Lung (tissue), 11 donors: ENCODE measurements at regions not wholly inside any gene's neighbourhood (a gene's known extent, or its start where the extent isn't known, plus 50 kb on each side); places are given as distances from the start of the nearest gene placed in this dataset.
A peak's percentile ranks its signal among the peaks of the same experiment; 100 is the strongest.

ENCODE experiments used
- ATAC-seq: fragments of 200-7000 bp; cut with Tn5 transposase; one replicate; pipeline ENCODE4 v1.9.1; 2020; ENCODE audit warnings: moderate number of reproducible peaks; ENCODE audit not compliant: insufficient read depth, low FRiP score
- DNase-seq, 3 donors: peaks; one replicate each; pipeline ENCODE4 v3.0.0-alpha.2; 2013 to 2017
- H3K27ac ChIP-seq, 2 donors: one replicate each; pipeline ENCODE4 v1.5.1; 2013; ENCODE audit warnings: mild to moderate bottlenecking in 2 of 2, moderate library complexity in 2 of 2, control low read depth in 1 of 2, inconsistent platforms in 1 of 2, low read depth in 1 of 2, low read length in 1 of 2
- H3K27me3 ChIP-seq, 3 donors: one replicate each; pipeline ENCODE4 v1.5.1; 2013; ENCODE audit warnings: low read length in 2 of 3; ENCODE audit not compliant: control insufficient read depth in 3 of 3, insufficient read depth in 3 of 3
- H3K36me3 ChIP-seq, 4 donors: one replicate each; pipeline ENCODE4 v1.5.1; 2013; ENCODE audit warnings: low read length in 4 of 4, mild to moderate bottlenecking in 1 of 4, moderate library complexity in 1 of 4; ENCODE audit not compliant: control insufficient read depth in 4 of 4, insufficient read depth in 4 of 4
- H3K4me1 ChIP-seq, 5 donors: one replicate each; pipeline ENCODE4 v1.5.1; 2013; ENCODE audit warnings: low read length in 5 of 5, mild to moderate bottlenecking in 2 of 5, moderate library complexity in 1 of 5; ENCODE audit not compliant: control insufficient read depth in 5 of 5, insufficient read depth in 5 of 5
- H3K4me3 ChIP-seq: one replicate; pipeline ENCODE4 v1.5.1; 2013; ENCODE audit warnings: mild to moderate bottlenecking, control low read depth, moderate library complexity
- H3K9ac ChIP-seq, 2 donors: one replicate each; pipeline ENCODE4 v1.5.1; 2013; ENCODE audit warnings: low read length in 2 of 2, control low read depth in 1 of 2; ENCODE audit not compliant: insufficient read depth in 1 of 2
- H3K9me3 ChIP-seq, 4 donors: one replicate each; pipeline ENCODE4 v1.5.1; 2013; ENCODE audit warnings: low read length in 3 of 4, mild to moderate bottlenecking in 1 of 4, moderate library complexity in 1 of 4; ENCODE audit not compliant: control insufficient read depth in 4 of 4, insufficient read depth in 3 of 4
- WGBS, 2 donors: extraction: QIAGEN DNeasy Blood & Tissue Kit; methylation state at CpG; one replicate each; pipeline ENCODE4 v1.1.7; 2013; 5-methylcytosine and 5-hydroxymethylcytosine counted together
- TF ChIP-seq, protein P1 (sequence below): IDR thresholded peaks from 2 replicates; pipeline ENCODE4 v1.5.1; 2012; ENCODE audit warnings: mild to moderate bottlenecking; ENCODE audit errors: control extremely low read depth, extremely low read depth
- donor health status: control.
- donor health status: control.
- donor health status: Bipolar disorder and iron deficiency.
- donor health status: healthy.
- donor health status: DM: yes; HTN: yes; CAD: no.

DNA sequence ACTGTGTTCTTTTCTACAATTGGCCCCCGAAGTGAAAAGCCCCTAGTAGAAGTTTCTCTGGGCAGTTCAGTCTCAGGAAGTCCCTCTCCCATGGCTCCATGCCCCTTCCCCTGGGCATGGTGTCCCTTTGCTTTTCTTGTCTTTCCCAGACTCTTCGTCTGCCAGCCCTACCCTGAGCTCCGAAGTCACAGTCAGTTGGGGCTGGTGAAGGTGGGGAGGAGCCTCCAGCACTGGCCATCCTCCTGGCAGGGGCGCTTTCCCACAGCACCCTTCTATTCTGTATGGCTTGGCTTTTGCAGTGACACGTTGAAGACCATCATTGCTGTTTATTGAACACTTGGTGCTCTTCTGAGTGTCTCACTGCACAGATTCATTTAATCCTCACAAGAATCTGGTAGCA is 195.1 kb upstream of the CADM1 start:
- Histone ChIP-seq H3K36me3 (no peaks in the 10 kb centered on the region), H3K27me3 (no peaks in the 10 kb centered on the region), H3K9me3 (peaks cover 0 to 2% (median 0%) of the 10 kb centered on the region in 4 donors), H3K4me3 (no peak overlapping the region), H3K4me1 (peaks cover 0 to 33% (median 7%) of the 10 kb centered on the region in 5 donors), H3K9ac (no peak overlapping the region), H3K27ac (peak overlapping the region in 1 of 2 donors; percentile 61)
- TF ChIP-seq, protein P1, sequence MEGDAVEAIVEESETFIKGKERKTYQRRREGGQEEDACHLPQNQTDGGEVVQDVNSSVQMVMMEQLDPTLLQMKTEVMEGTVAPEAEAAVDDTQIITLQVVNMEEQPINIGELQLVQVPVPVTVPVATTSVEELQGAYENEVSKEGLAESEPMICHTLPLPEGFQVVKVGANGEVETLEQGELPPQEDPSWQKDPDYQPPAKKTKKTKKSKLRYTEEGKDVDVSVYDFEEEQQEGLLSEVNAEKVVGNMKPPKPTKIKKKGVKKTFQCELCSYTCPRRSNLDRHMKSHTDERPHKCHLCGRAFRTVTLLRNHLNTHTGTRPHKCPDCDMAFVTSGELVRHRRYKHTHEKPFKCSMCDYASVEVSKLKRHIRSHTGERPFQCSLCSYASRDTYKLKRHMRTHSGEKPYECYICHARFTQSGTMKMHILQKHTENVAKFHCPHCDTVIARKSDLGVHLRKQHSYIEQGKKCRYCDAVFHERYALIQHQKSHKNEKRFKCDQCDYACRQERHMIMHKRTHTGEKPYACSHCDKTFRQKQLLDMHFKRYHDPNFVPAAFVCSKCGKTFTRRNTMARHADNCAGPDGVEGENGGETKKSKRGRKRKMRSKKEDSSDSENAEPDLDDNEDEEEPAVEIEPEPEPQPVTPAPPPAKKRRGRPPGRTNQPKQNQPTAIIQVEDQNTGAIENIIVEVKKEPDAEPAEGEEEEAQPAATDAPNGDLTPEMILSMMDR: no peak
- DNase-seq: no peak
- ATAC-seq: no peak
- WGBS, 2 donors: 78 to 85% methylated on average over 5 of the region's 5 CpGs

GRCh38 chr11:115698243-115698642 is 194.0 kb upstream of the CADM1 start:
- no peak overlapping the region for H3K4me3 ChIP-seq
- no peak overlapping the region for H3K27ac ChIP-seq
- peaks cover 0 to 33% (median 7%) of the 10 kb centered on the region in 5 donors for H3K4me1 ChIP-seq
- ATAC-seq (no peak), DNase-seq (no peak)
- no peaks in the 10 kb centered on the region for H3K36me3 ChIP-seq
- TF ChIP-seq, protein P1: no peak
- no peak overlapping the region for H3K9ac ChIP-seq
- 73 to 78% methylated on average over 4 of the region's 4 CpGs for WGBS, 2 donors
- peaks cover 0 to 2% (median 0%) of the 10 kb centered on the region in 4 donors for H3K9me3 ChIP-seq
- H3K27me3 ChIP-seq: no peaks in the 10 kb centered on the region

DNA sequence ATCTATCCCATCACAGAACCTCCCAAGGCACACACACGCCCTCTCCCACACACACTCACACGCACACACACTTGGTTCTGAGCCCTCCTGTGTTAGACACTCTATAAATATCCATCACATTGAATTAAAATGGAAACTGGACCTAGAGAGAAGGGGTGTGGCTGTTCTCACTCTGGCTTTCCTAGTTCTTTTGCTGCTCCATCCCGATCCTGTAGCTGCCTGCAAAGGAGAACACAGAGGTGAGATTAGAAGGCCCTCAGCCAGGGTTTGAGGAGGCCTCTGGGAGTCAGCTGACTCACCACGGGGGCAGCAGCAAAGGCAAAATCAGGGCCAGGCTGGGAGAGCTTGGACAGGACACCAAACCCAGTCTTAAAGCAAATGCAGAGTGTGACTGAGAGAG is 192.3 kb upstream of the CADM1 start:
- Histone ChIP-seq H3K4me3 (no peak overlapping the region), H3K9me3 (peaks cover 0 to 2% (median 0%) of the 10 kb centered on the region in 4 donors), H3K36me3 (no peaks in the 10 kb centered on the region), H3K27me3 (no peaks in the 10 kb centered on the region), H3K4me1 (peaks cover 0 to 28% (median 7%) of the 10 kb centered on the region in 5 donors), H3K27ac (no peak overlapping the region), H3K9ac (no peak overlapping the region)
- ATAC-seq (no peak), DNase-seq (no peak)
- TF ChIP-seq, protein P1: no peak
- WGBS, 2 donors: 73 to 77% methylated on average over 4 of the region's 4 CpGs
